ENCODE measurements at regions not wholly inside any gene's neighbourhood (a gene's known extent, or its start where the extent isn't known, plus 50 kb on each side); places are given as distances from the start of the nearest gene placed in this dataset.

DNA sequence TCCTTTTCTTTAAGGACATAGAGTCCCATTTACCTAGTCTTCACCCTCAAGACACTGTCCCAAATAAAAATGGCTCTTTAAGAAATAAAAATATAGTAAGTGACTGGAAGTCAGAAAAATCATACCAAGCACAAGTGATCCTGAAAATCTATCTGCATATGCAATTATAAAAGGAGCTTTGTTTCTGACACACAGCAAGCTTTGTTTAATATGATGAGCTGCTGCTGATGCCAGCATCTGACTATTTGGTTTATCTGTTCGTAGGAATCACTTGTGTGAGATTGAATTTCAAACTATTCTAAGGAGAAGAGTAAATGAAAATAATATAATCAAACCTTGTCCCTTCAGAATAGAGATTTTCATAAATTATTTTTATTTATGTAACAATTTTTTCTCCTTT is 332.4 kb downstream of the PCDH7 start:
- FAIRE-seq = no peak
- no peak for DNase-seq (ENCODE audit: low spot score)

- no peak for FAIRE-seq
Measured at GRCh38 chr4:31053451-31053850, 333.3 kb downstream of the PCDH7 start.

GRCh38 chr4:31054295-31054694 is 334.1 kb downstream of the PCDH7 start:
- no peak for FAIRE-seq

More at GRCh38 chr4:31053451-31053850, 333.3 kb downstream of the PCDH7 start:
- DNase-seq (ENCODE audit: low spot score) = no peak

GRCh38 chr4:31058656-31059055 is 338.5 kb downstream of the PCDH7 start:
- FAIRE-seq (no peak), DNase-seq (ENCODE audit: low spot score) (no peak)

More at GRCh38 chr4:31054295-31054694, 334.1 kb downstream of the PCDH7 start:
- no peak for DNase-seq (ENCODE audit: low spot score)

DNA sequence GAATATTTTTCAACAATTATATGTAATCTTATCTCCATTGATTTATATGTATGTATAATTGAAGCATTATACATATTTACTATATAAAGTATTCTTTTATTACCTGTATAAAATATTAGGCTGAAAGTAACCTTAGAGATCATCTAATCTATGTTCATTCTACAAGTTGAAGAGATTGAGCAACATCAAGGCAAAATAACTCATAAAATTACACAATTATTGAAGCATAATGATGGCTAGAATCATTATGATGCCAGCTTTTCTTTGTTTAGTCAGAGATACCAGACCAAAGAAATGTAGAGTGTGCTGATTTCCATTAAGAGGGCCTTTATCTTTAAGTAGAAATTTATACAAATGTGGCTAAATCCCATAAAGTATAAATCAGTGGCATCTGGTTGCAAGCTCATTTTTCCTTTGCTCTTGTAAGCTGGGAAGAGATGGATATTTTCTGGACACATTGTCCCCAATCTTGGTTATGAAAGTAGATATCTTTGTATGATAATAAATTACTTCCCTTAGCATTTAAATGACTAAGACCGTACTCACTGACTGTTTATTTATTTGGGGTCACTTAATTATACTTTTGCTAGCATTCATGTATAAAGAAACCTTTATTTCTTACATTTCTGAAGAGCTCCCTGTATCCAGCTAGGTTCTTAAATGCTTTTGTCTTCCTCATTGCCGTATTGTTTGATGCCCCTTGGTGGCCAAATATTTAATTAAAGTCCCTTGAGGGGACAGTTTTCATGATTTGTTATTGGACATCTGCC is 339.8 kb downstream of the PCDH7 start:
- no peak for FAIRE-seq

GRCh38 chr4:31065086-31065485 is 344.9 kb downstream of the PCDH7 start:
- FAIRE-seq (no peak), DNase-seq (ENCODE audit: low spot score) (no peak)

More for the DNA sequence above, 339.8 kb downstream of the PCDH7 start:
- DNase-seq (ENCODE audit: low spot score) = no peak

DNA sequence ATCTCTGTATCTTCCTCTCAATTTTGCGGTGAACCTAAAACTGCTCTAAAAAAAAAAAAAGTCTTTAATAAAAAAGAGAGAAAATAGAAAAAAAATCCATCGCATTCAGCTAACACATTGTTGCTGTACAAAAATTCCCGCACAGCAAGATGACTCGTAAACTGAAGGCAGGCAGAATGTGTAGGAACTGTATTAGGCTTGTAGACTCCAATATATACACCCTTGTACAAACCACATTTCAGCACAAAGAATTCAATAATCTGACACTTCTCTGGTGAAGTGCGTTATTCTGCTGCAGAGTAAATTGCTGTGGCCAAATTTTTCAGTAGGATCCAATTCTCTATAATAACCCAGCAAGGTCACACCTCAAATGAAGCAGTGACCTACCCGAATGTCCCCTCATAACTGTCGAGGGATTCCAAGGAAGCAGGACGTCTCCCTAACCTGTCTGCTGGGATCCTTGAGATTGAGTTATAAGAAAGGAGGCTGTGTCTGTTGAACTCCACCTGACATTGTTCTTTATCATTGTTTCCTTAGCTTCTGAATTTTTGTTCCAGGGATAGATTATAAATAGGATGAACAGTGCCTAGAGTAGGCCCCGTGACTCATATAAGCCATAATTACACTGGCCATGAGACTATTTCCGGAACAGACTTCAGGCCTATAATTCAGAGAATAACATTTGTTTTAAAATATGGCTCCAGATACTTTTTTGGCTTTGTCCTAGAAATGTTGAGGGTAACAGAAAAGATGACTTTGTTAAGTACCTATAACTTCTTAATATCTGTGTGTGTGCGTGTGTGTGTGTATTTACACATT is 348.3 kb downstream of the PCDH7 start:
- no peak for DNase-seq (ENCODE audit: low spot score)
- no peak for FAIRE-seq

DNA sequence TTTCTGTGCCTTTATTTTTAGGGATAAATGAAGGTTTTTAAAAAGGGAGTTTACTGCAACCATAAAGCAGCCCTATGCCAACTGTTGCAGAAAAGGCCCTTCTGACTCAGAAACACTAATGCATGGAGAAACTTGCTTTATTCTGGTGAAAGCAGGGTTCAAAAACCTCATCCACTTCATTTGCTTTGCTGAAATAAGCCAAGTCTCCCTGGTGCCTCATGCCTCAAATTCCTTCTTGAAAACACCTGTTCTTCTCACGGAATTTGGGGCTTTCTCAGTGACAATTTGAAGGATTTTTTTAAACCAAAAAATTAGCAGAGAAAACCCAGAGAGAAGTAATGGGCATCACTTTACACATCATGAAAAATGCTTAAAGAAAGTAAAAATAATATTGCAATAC is 349.0 kb downstream of the PCDH7 start:
- DNase-seq (ENCODE audit: low spot score) (no peak), FAIRE-seq (no peak)

- FAIRE-seq (no peak), DNase-seq (ENCODE audit: low spot score) (no peak)
Measured at GRCh38 chr4:31071508-31072486, 351.6 kb downstream of the PCDH7 start.

DNA sequence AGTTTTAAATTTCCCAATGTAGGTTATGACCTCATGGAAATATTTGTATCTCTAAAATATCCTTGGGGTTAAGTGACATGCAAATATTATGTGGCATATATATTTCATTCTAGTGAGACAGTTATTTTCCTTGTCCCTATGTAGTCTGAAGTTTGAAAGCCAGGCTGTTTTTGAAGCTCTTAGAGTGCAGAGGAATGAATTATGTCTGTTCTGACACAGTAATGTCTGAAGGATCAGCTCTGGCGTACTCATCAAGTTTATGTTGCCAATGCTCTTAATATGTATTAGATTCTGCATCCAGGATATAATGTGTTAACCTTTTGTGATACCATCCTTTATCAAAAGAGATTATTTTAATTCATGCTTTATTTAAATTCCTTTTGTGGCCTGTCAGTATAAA is 355.8 kb downstream of the PCDH7 start:
- FAIRE-seq (no peak), DNase-seq (ENCODE audit: low spot score) (no peak)

DNA sequence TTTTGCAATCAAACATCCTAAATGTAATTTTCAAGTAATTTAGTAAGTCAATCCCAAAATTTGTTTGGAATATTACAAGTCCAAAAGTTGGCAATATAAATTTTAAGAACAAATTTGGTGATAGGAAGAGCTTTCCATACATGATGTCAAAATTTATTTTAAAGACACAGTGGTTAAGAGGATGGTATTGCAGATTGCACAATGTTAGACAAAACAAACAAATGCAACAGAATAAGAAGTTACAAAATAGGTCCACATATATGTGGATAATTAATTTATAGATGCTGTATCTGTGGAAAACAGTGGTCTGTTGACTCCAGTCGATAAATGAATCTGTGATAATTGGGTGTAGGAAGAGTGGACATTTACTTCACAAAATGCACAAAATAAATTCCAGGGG is 358.5 kb downstream of the PCDH7 start:
- DNase-seq (ENCODE audit: low spot score) (no peak), FAIRE-seq (no peak)

DNA sequence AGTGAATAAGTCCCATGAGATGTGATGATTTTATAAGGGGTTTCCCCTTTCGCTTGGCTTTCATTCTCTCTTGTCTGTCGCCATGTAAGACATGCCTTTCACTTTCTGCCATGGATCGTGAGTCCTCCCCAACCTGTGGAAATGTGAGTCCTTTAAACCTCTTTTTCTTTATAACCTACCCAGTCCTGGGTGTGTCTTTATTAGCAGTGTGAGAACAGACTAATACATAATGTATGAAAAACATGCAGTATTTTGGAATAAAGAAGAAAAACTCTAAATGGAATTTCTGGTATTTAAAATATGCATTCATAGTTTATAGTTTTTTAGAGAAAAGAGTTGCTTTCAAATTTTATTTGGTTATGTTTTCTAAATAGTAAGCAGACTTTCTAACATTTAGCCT is 360.7 kb downstream of the PCDH7 start:
- DNase-seq (ENCODE audit: low spot score) (no peak), FAIRE-seq (no peak)

GRCh38 chr4:31081366-31081765 is 361.2 kb downstream of the PCDH7 start:
- FAIRE-seq (peak; percentile 10), DNase-seq (ENCODE audit: low spot score) (no peak)

- DNase-seq (ENCODE audit: low spot score) = no peak
- no peak for FAIRE-seq
Measured at GRCh38 chr4:31083456-31083855, 363.3 kb downstream of the PCDH7 start.

- FAIRE-seq = no peak
- DNase-seq (ENCODE audit: low spot score) = no peak
Measured at GRCh38 chr4:31084806-31085416, 364.7 kb downstream of the PCDH7 start.

GRCh38 chr4:31085689-31086088 is 365.5 kb downstream of the PCDH7 start:
- no peak for DNase-seq (ENCODE audit: low spot score)
- FAIRE-seq = no peak

DNA sequence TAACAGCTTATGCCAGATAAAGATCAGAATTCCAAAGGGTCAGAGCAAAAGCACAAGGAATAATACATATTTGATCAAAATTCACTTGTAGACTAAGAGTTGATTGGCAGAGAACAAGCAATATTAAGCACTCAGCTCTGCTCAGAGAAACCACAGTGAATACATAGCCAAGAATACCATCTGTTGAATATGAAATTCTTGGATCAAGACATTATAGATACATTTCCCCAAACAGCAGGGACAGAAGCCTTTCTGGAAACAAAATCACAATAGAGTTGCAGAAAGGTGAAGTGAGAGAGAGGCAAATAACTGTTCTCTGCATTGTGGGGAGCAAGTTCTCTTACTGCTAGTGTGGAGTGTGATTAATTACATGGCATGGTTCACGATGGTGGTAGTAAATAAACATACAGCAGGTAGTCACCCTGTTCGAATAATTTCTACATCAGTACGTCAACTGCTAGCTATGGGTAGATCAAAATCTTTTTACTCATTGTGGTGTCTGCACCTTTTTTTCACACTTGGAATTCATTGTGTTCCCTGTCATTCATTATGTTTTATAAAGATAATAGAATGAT is 366.7 kb downstream of the PCDH7 start:
- no peak for DNase-seq (ENCODE audit: low spot score)
- no peak for FAIRE-seq

DNA sequence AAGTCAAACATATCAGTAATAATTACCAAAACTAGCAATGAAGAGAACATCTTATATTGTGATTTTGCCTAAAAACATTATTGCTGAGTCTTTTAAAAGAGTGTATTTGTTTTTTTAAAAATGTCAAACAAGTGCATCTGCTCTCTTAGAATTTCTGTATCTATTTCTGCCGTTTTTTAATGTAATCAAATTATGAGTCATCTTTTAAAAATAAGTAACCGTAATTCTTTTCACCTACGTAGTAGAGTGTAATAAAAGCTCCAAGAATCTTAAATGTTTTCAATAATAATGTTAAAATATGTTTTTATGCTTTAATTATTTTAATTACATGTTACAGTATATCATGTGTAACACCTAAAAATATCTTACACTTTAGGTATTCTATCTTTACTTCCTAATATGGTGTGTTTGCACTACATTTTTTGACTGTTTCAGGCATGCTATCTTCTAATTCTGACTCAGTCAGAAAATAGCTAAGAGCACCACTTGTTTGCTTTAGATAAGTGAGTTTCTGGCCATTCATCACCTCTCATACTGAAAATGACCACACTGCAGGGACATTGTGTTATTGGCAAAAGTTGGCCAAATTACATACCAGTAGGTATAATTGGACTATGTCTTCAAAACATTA is 368.5 kb downstream of the PCDH7 start:
- peak; percentile 82 for DNase-seq (ENCODE audit: low spot score)
- FAIRE-seq = peak; percentile 93

DNA sequence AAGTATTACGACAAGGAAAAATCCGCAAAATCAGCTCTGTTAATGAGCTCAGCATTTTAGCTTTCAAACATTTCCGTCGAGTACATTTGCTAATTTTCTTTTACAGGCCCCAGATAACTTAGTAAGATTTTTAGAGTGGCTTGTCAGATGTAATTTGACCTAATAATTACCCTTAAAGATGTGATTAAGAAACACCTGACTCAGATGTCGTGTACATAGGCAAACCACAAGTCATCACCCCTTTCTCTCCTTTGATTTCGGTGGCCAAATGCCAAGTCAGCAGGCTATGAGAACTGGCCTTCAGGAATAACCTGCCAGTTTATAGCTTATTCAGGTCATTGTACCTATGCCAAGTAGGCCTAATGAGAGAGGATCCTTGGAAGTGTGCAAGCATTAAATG is 369.6 kb downstream of the PCDH7 start:
- FAIRE-seq (no peak), DNase-seq (ENCODE audit: low spot score) (peak; percentile 86)

- FAIRE-seq (no peak), DNase-seq (ENCODE audit: low spot score) (no peak)
Measured at GRCh38 chr4:31094474-31094873, 374.3 kb downstream of the PCDH7 start.
